Panc1 (cell line): ENCODE measurements at regions not wholly inside any gene's neighbourhood (a gene's known extent, or its start where the extent isn't known, plus 50 kb on each side); places are given as distances from the start of the nearest gene placed in this dataset.

Source experiments
- POLR2AphosphoS5 ChIP-seq: IDR thresholded peaks from 2 replicates; pipeline ENCODE4 v1.6.1; 2012; ENCODE audit warnings: mild to moderate bottlenecking, low read depth, low read length, moderate library complexity
- SIN3A ChIP-seq: IDR thresholded peaks from 2 replicates; pipeline ENCODE4 v1.6.1; 2012; ENCODE audit warnings: low read depth, mild to moderate bottlenecking, low read length, moderate library complexity, borderline replicate concordance; ENCODE audit not compliant: insufficient read depth
- TCF7L2 ChIP-seq: IDR thresholded peaks from 2 replicates; pipeline ENCODE4 v1.6.1; 2011; ENCODE audit warnings: mild to moderate bottlenecking, low read depth, low read length, inconsistent platforms
- TF ChIP-seq, protein P1 (sequence below): fragments of 450-650 bp; IDR thresholded peaks from 2 replicates; pipeline ENCODE4 v1.5.1; 2017; ENCODE audit warnings: mild to moderate bottlenecking
- TF ChIP-seq, protein P2 (sequence below), 2 experiments: IDR thresholded peaks; 2 replicates each; pipeline ENCODE4 v1.6.1; 2011 to 2012; ENCODE audit warnings: low read depth in 2 of 2, control low read depth in 1 of 2, low read length in 1 of 2, mild to moderate bottlenecking in 1 of 2, moderate library complexity in 1 of 2; ENCODE audit not compliant: insufficient read depth in 1 of 2

DNA sequence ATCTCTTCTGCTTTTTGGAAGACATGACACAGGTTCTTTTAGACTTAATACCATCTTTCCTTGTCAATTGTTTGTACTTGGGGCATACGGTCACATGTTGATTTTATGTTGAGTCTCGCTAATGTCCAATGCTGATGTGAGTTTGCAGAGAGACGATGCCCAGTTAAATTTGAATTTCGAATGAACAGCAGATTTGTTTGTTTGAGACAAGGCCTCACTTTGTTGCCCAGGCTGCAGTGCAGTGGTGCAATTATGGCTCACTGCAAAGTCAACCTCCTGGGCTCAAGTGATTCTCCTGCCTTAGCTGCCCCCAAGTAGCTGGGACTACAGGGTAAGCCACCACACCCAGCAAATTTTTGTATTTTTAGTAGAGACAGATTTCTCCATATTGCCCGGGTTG lies 473.5 kb downstream of the RIT2 start:
- TF ChIP-seq, protein P1, sequence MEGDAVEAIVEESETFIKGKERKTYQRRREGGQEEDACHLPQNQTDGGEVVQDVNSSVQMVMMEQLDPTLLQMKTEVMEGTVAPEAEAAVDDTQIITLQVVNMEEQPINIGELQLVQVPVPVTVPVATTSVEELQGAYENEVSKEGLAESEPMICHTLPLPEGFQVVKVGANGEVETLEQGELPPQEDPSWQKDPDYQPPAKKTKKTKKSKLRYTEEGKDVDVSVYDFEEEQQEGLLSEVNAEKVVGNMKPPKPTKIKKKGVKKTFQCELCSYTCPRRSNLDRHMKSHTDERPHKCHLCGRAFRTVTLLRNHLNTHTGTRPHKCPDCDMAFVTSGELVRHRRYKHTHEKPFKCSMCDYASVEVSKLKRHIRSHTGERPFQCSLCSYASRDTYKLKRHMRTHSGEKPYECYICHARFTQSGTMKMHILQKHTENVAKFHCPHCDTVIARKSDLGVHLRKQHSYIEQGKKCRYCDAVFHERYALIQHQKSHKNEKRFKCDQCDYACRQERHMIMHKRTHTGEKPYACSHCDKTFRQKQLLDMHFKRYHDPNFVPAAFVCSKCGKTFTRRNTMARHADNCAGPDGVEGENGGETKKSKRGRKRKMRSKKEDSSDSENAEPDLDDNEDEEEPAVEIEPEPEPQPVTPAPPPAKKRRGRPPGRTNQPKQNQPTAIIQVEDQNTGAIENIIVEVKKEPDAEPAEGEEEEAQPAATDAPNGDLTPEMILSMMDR = no peak
- TF ChIP-seq SIN3A = no peak
- TF ChIP-seq POLR2AphosphoS5 = no peak
- TF ChIP-seq, protein P2, sequence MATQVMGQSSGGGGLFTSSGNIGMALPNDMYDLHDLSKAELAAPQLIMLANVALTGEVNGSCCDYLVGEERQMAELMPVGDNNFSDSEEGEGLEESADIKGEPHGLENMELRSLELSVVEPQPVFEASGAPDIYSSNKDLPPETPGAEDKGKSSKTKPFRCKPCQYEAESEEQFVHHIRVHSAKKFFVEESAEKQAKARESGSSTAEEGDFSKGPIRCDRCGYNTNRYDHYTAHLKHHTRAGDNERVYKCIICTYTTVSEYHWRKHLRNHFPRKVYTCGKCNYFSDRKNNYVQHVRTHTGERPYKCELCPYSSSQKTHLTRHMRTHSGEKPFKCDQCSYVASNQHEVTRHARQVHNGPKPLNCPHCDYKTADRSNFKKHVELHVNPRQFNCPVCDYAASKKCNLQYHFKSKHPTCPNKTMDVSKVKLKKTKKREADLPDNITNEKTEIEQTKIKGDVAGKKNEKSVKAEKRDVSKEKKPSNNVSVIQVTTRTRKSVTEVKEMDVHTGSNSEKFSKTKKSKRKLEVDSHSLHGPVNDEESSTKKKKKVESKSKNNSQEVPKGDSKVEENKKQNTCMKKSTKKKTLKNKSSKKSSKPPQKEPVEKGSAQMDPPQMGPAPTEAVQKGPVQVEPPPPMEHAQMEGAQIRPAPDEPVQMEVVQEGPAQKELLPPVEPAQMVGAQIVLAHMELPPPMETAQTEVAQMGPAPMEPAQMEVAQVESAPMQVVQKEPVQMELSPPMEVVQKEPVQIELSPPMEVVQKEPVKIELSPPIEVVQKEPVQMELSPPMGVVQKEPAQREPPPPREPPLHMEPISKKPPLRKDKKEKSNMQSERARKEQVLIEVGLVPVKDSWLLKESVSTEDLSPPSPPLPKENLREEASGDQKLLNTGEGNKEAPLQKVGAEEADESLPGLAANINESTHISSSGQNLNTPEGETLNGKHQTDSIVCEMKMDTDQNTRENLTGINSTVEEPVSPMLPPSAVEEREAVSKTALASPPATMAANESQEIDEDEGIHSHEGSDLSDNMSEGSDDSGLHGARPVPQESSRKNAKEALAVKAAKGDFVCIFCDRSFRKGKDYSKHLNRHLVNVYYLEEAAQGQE (IDR thresholded peaks at IDR 0.05; ENCODE audit: insufficient read depth in 1 of 2, low read depth in 2 of 2, low read length in 1 of 2) = no peak
- no peak for TF ChIP-seq TCF7L2
